Jurkat, Clone E6-1 (cell line): ENCODE measurements at regions not wholly inside any gene's neighbourhood (a gene's known extent, or its start where the extent isn't known, plus 50 kb on each side); places are given as distances from the start of the nearest gene placed in this dataset.
A peak's percentile ranks its signal among the peaks of the same experiment; 100 is the strongest.
"Not testable (repeated sequence)": the region's sequence is repeated elsewhere in the genome, so short reads cannot be mapped to it uniquely, and the experiment has no call there.

Experiments
- DNase-seq: peaks from one replicate; pipeline ENCODE4 v3.0.0-alpha.2; 2011; ENCODE audit warnings: low read depth, low spot score
- H3K4me3 ChIP-seq: 2 replicates; pipeline ENCODE4 v1.5.1; 2011; ENCODE audit warnings: mild to moderate bottlenecking, low read length, control low read depth, moderate library complexity

GRCh38 chr7:113294750-113295149 is 176.4 kb upstream of the SMIM30 start:
- DNase-seq, result no peak

GRCh38 chr7:113292105-113292504 is 173.8 kb upstream of the SMIM30 start:
- no peak for DNase-seq
- no peak overlapping the region for H3K4me3 ChIP-seq

More at GRCh38 chr7:113294750-113295149, 176.4 kb upstream of the SMIM30 start:
- no peak overlapping the region for H3K4me3 ChIP-seq

- no peak for DNase-seq
- H3K4me3 ChIP-seq, result no peak overlapping the region
Measured at GRCh38 chr7:113291058-113291457, 172.7 kb upstream of the SMIM30 start.

GRCh38 chr7:113289140-113289740 is 170.9 kb upstream of the SMIM30 start:
- DNase-seq, result peak; percentile 19
- H3K4me3 ChIP-seq, result no peak overlapping the region

GRCh38 chr7:113285411-113285810 is 167.1 kb upstream of the SMIM30 start:
- DNase-seq, result no peak
- H3K4me3 ChIP-seq, result no peak overlapping the region

GRCh38 chr7:113283861-113284260 is 165.5 kb upstream of the SMIM30 start:
- H3K4me3 ChIP-seq, result no peak overlapping the region
- DNase-seq, result no peak

GRCh38 chr7:113282875-113283274 is 164.5 kb upstream of the SMIM30 start:
- H3K4me3 ChIP-seq, result no peak overlapping the region
- no peak for DNase-seq

GRCh38 chr7:113281223-113281622 is 162.9 kb upstream of the SMIM30 start:
- no peak overlapping the region for H3K4me3 ChIP-seq
- no peak for DNase-seq

GRCh38 chr7:113279256-113279655 is 160.9 kb upstream of the SMIM30 start:
- DNase-seq, result no peak

GRCh38 chr7:113270790-113271189 is 152.4 kb upstream of the SMIM30 start:
- DNase-seq, result no peak

More at GRCh38 chr7:113279256-113279655, 160.9 kb upstream of the SMIM30 start:
- no peak overlapping the region for H3K4me3 ChIP-seq

GRCh38 chr7:113269592-113269991 is 151.2 kb upstream of the SMIM30 start:
- not testable (repeated sequence) for DNase-seq, H3K4me3 ChIP-seq

More at GRCh38 chr7:113270790-113271189, 152.4 kb upstream of the SMIM30 start:
- H3K4me3 ChIP-seq, result no peak overlapping the region

GRCh38 chr7:113268757-113269156 is 150.4 kb upstream of the SMIM30 start:
- DNase-seq, result no peak
- H3K4me3 ChIP-seq, result no peak overlapping the region

- H3K4me3 ChIP-seq, result no peak overlapping the region
- DNase-seq, result no peak
Measured at GRCh38 chr7:113267885-113268284, 149.5 kb upstream of the SMIM30 start.

- H3K4me3 ChIP-seq, result no peak overlapping the region
- DNase-seq, result no peak
Measured at GRCh38 chr7:113267271-113267670, 148.9 kb upstream of the SMIM30 start.

GRCh38 chr7:113263749-113264148 is 145.4 kb upstream of the SMIM30 start:
- DNase-seq, result no peak
- no peak overlapping the region for H3K4me3 ChIP-seq

- not testable (repeated sequence) for DNase-seq, H3K4me3 ChIP-seq
Measured at GRCh38 chr7:113263215-113263742, 144.9 kb upstream of the SMIM30 start.

GRCh38 chr7:113256883-113257531 is 138.7 kb upstream of the SMIM30 start:
- DNase-seq, result no peak
- no peak overlapping the region for H3K4me3 ChIP-seq

- no peak for DNase-seq
- H3K4me3 ChIP-seq, result no peak overlapping the region
Measured at GRCh38 chr7:113247198-113247597, 128.8 kb upstream of the SMIM30 start.

- H3K4me3 ChIP-seq, result no peak overlapping the region
- DNase-seq, result no peak
Measured at GRCh38 chr7:113246738-113247137, 128.4 kb upstream of the SMIM30 start.

- H3K4me3 ChIP-seq, result no peak overlapping the region
- no peak for DNase-seq
Measured at GRCh38 chr7:113232885-113233284, 114.5 kb upstream of the SMIM30 start.

- no peak overlapping the region for H3K4me3 ChIP-seq
- DNase-seq, result no peak
Measured at GRCh38 chr7:113230691-113231090, 112.3 kb upstream of the SMIM30 start.
